CD8-positive, alpha-beta memory T cell (primary cell): ENCODE measurements at regions not wholly inside any gene's neighbourhood (a gene's known extent, or its start where the extent isn't known, plus 50 kb on each side); places are given as distances from the start of the nearest gene placed in this dataset.

Source experiments
- CTCF ChIA-PET: fragments of 350-600 bp; sonication (Branson Sonifier 250); formaldehyde crosslinking; loops from one replicate; lab custom pipeline; 2021; ENCODE audit warnings: antibody characterized with exemption; lab: Charles Lee
- POLR2A ChIA-PET: fragments of 350-600 bp; sonication (Branson Sonifier 250); formaldehyde crosslinking; loops from one replicate; lab custom pipeline; 2021; ENCODE audit warnings: antibody characterized with exemption; lab: Charles Lee
- DNase-seq, 5 donors: peaks; one replicate each; pipeline versions ENCODE4 v3.0.0 to v3.0.0-alpha.2; 2020 to 2022; ENCODE audit warnings: mixed read lengths in 1 of 5
- H3K27ac ChIP-seq: one replicate; pipeline ENCODE4 v1.7.0; 2013; ENCODE audit warnings: low read depth, mild to moderate bottlenecking, low read length, moderate library complexity
- H3K27me3 ChIP-seq: 2 replicates; pipeline ENCODE4 v1.7.0; 2013; ENCODE audit warnings: low read length, mild to moderate bottlenecking; ENCODE audit not compliant: insufficient read depth, poor library complexity, severe bottlenecking
- H3K36me3 ChIP-seq: 2 replicates; pipeline ENCODE4 v1.7.0; 2013; ENCODE audit warnings: mild to moderate bottlenecking, low read length, moderate library complexity; ENCODE audit not compliant: insufficient read depth
- H3K4me1 ChIP-seq: 2 replicates; pipeline ENCODE4 v1.7.0; 2013; ENCODE audit warnings: mild to moderate bottlenecking, low read length, moderate library complexity; ENCODE audit not compliant: insufficient read depth
- H3K4me3 ChIP-seq: 2 replicates; pipeline ENCODE4 v1.7.0; 2013; ENCODE audit warnings: mild to moderate bottlenecking, low read length
- H3K9me3 ChIP-seq: 2 replicates; pipeline ENCODE4 v1.7.0; 2013; ENCODE audit warnings: mild to moderate bottlenecking, low read length
- H3K27ac Mint-ChIP-seq, 8 donors: one replicate each; pipeline ENCODE4 v1.8.0; 2020 to 2021; ENCODE audit warnings: mixed read lengths in 8 of 8, mild to moderate bottlenecking in 6 of 8, inconsistent platforms in 3 of 8, moderate library complexity in 3 of 8
- H3K27me3 Mint-ChIP-seq, 2 donors: one replicate each; pipeline ENCODE4 v1.8.0; 2020 to 2021; ENCODE audit warnings: mixed read lengths in 2 of 2, mild to moderate bottlenecking in 1 of 2, moderate library complexity in 1 of 2
- H3K36me3 Mint-ChIP-seq, 3 donors: one replicate each; pipeline ENCODE4 v1.8.0; 2020 to 2021; ENCODE audit warnings: mixed read lengths in 3 of 3, inconsistent platforms in 1 of 3, mild to moderate bottlenecking in 1 of 3
- H3K4me1 Mint-ChIP-seq, 3 donors: one replicate each; pipeline ENCODE4 v1.8.0; 2020 to 2021; ENCODE audit warnings: mixed read lengths in 3 of 3, inconsistent platforms in 1 of 3, mild to moderate bottlenecking in 1 of 3
- H3K4me3 Mint-ChIP-seq, 7 donors: one replicate each; pipeline ENCODE4 v1.8.0; 2020 to 2021; ENCODE audit warnings: mixed read lengths in 7 of 7, mild to moderate bottlenecking in 6 of 7, moderate library complexity in 4 of 7, inconsistent platforms in 2 of 7
- H3K9me3 Mint-ChIP-seq, 5 donors: one replicate each; pipeline ENCODE4 v1.8.0; 2020 to 2022; ENCODE audit warnings: mixed read lengths in 5 of 5, mild to moderate bottlenecking in 3 of 5, moderate library complexity in 2 of 5, inconsistent platforms in 1 of 5

DNA sequence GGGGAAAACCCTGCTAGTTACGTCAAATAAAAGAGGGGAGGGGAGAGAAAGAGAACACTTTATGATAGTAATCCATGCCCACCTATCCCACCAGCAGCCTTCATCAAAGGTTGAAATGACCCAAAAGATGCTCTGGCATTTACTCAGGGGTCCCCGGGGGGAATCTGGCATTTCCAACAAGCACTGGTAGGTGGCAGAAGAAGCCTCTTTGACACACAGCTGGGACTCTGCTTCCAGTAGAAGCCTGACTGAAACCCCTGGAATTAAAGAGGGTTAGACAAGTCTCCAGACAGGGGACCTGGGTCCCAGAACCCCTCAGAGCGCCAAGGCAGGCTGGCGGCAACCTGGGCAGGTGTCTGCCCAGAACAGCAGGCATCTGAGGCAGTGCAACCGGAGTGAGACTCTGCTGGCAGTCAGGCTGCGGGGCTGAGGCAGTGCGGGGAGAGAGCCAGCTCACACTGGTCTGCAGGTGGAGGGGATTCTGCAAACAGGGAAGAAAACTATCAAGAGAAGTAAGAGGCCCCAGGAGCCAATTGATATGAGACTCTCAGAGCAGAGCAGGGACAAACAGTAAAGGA, 85.0 kb upstream of the CAPRIN2 start:
- H3K27me3 ChIP-seq: no peaks in the 10 kb centered on the region
- Mint-ChIP-seq H3K4me3 (no peak overlapping the region), H3K36me3 (no peaks in the 10 kb centered on the region), H3K4me1 (peaks cover 0 to 4% (median 3%) of the 10 kb centered on the region in 3 donors), H3K27ac (no peak overlapping the region), H3K27me3 (peaks cover 11 to 33% of the 10 kb centered on the region in 2 donors), H3K9me3 (no peaks in the 10 kb centered on the region)
- no peaks in the 10 kb centered on the region for H3K36me3 ChIP-seq
- no peak overlapping the region for H3K4me3 ChIP-seq
- no peak for DNase-seq
- H3K9me3 ChIP-seq: no peaks in the 10 kb centered on the region
- POLR2A ChIA-PET: no interaction called here
- H3K27ac ChIP-seq: no peak overlapping the region
- no peaks in the 10 kb centered on the region for H3K4me1 ChIP-seq
- CTCF ChIA-PET: no interaction called here

- Histone ChIP-seq H3K27me3 (no peaks in the 10 kb centered on the region), H3K36me3 (no peaks in the 10 kb centered on the region), H3K9me3 (no peaks in the 10 kb centered on the region), H3K27ac (no peak overlapping the region), H3K4me1 (no peaks in the 10 kb centered on the region), H3K4me3 (no peak overlapping the region)
- CTCF ChIA-PET: no interaction called here
- peaks cover 11 to 48% of the 10 kb centered on the region in 2 donors for H3K27me3 Mint-ChIP-seq
- no peaks in the 10 kb centered on the region for H3K36me3 Mint-ChIP-seq
- POLR2A ChIA-PET: no interaction called here
- H3K9me3 Mint-ChIP-seq: no peaks in the 10 kb centered on the region
- peak overlapping the region in 1 of 8 donors; percentile 34 for H3K27ac Mint-ChIP-seq
- DNase-seq: no peak
- H3K4me1 Mint-ChIP-seq: no peaks in the 10 kb centered on the region
- H3K4me3 Mint-ChIP-seq: peak overlapping the region in 1 of 7 donors; percentile 7
These were observed 82.8 kb upstream of the CAPRIN2 start for GRCh38 chr12:30837595-30837994.

DNA sequence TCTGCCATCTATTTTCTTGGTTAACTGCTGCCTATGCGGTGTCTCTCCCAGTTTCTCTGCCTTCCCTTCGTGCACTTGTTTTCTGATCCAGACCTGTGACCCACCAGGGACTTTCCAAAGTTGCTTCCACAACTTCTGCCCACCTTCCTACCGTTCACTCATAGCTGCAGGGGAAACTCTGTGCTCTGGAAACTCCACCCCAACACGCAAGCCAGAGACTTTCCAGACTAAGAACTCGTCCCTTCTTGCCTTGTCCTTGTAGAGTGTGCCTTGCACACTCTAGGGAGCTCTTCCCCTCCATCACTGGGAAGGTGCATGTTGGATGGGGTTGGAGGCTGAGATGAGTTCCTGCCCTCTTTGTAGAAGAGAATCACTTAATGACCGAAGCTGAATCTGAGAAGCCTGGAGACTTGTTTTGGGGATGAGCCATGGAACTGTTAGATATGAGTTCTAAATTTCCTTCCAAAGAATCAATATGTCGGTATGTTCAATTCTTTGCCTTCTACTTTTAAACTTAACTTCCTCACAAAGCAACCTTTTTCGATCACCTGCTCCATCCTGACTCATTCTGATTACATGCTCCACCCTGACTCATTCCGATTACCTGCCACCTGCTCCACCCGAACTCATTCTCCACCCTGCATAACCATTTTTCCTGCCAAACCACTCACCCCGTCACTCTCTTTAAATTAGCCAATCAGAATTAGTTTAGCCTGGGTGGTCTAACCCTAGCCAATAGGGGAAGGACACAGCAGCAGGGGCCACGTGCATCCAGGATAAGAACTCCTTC, 82.1 kb upstream of the CAPRIN2 start:
- no peaks in the 10 kb centered on the region for H3K4me1 ChIP-seq
- no peaks in the 10 kb centered on the region for H3K9me3 ChIP-seq
- H3K27me3 ChIP-seq: no peaks in the 10 kb centered on the region
- Mint-ChIP-seq H3K4me3 (no peak overlapping the region), H3K9me3 (no peaks in the 10 kb centered on the region), H3K36me3 (no peaks in the 10 kb centered on the region), H3K27ac (peak overlapping the region in 2 of 8 donors; percentile 11 to 84), H3K4me1 (no peaks in the 10 kb centered on the region), H3K27me3 (peaks cover 11 to 55% of the 10 kb centered on the region in 2 donors)
- POLR2A ChIA-PET: no interaction called here
- H3K4me3 ChIP-seq: no peak overlapping the region
- H3K36me3 ChIP-seq: no peaks in the 10 kb centered on the region
- CTCF ChIA-PET: no interaction called here
- no peak for DNase-seq
- H3K27ac ChIP-seq: no peak overlapping the region

DNA sequence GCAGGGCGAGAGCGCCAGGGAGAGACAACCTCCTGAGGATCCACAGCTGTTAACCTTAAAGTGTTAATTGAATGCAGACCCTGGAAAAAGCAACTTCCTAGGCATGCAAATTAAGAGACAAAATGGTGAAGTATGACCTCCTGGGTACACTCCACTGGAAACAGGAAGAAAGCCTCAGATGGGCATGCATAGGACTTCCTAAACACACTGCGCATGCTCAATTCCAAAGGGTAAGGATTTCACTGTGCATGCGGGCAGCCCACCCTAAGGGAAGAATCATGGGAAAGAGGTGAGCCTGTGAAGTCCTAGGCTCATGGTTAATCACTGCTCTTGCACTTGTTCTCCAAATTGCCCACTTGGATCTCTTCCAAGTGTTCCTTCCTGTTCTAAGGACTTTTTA, 80.5 kb upstream of the CAPRIN2 start:
- Mint-ChIP-seq H3K36me3 (no peaks in the 10 kb centered on the region), H3K27me3 (peaks cover 16 to 70% of the 10 kb centered on the region in 2 donors), H3K9me3 (no peaks in the 10 kb centered on the region), H3K4me1 (no peaks in the 10 kb centered on the region), H3K4me3 (no peak overlapping the region), H3K27ac (no peak overlapping the region)
- ChIA-PET POLR2A (no interaction called here), CTCF (interaction anchor here (1.4 kb wide), 1 partner anchor 8 kb away, joined by 5 read pairs; no protein-coding TSS in a partner anchor)
- H3K27me3 ChIP-seq: peaks cover 5% of the 10 kb centered on the region
- no peak for DNase-seq
- no peaks in the 10 kb centered on the region for H3K9me3 ChIP-seq
- no peak overlapping the region for H3K27ac ChIP-seq
- no peaks in the 10 kb centered on the region for H3K4me1 ChIP-seq
- no peak overlapping the region for H3K4me3 ChIP-seq
- no peaks in the 10 kb centered on the region for H3K36me3 ChIP-seq

DNA sequence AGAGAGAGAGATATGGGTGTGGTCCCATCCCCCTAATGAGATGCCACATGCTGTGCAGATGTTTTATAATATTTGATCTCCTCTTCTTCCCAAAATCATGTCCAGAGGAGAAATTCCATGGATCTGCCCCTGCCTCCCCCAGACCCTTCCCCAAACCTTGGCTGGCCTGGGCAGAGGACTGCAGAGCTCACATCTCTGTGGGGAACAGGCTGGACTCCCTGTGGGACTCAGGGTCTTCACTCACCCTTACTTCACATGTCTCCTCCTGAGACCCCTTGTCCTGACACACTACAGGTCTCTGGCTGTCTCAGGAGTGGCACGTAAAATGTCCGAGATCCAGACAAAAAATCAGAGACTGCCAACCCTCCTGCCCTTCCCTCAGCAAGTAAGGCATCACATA, 76.0 kb upstream of the CAPRIN2 start:
- ChIA-PET CTCF (no interaction called here), POLR2A (no interaction called here)
- H3K27ac ChIP-seq: no peak overlapping the region
- no peaks in the 10 kb centered on the region for H3K36me3 Mint-ChIP-seq
- peaks cover 5% of the 10 kb centered on the region for H3K27me3 ChIP-seq
- no peaks in the 10 kb centered on the region for H3K36me3 ChIP-seq
- no peaks in the 10 kb centered on the region for H3K9me3 ChIP-seq
- H3K4me3 Mint-ChIP-seq: no peak overlapping the region
- H3K9me3 Mint-ChIP-seq: no peaks in the 10 kb centered on the region
- H3K27ac Mint-ChIP-seq: no peak overlapping the region
- no peaks in the 10 kb centered on the region for H3K4me1 Mint-ChIP-seq
- no peak for DNase-seq
- no peak overlapping the region for H3K4me3 ChIP-seq
- H3K4me1 ChIP-seq: no peaks in the 10 kb centered on the region
- peaks cover 13 to 66% of the 10 kb centered on the region in 2 donors for H3K27me3 Mint-ChIP-seq

DNA sequence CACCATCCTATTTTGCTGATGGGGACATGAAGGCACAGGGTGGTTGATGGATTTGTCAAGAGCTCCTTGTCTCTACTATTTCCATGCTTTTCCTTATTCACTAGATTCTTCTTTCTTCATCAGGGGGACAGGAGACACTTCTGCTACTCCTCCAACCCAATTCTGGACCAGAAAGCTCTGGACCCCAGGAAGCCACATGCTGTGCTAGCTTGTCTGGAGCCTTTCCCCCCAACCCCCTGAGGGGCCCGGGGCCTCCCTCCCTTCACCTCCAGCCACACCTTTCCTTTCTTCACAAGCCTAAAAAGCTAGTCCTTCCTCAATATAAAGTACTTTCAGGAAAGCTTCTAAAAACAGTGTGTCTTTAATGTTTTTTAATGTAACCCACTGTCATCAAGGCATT, 75.1 kb upstream of the CAPRIN2 start:
- no peak for DNase-seq
- H3K27ac ChIP-seq: no peak overlapping the region
- Mint-ChIP-seq H3K4me3 (no peak overlapping the region), H3K4me1 (no peaks in the 10 kb centered on the region), H3K36me3 (no peaks in the 10 kb centered on the region), H3K9me3 (no peaks in the 10 kb centered on the region), H3K27ac (no peak overlapping the region), H3K27me3 (peaks cover 6 to 61% of the 10 kb centered on the region in 2 donors)
- H3K27me3 ChIP-seq: peaks cover 5% of the 10 kb centered on the region
- H3K36me3 ChIP-seq: no peaks in the 10 kb centered on the region
- H3K4me3 ChIP-seq: no peak overlapping the region
- H3K4me1 ChIP-seq: no peaks in the 10 kb centered on the region
- ChIA-PET CTCF (no interaction called here), POLR2A (no interaction called here)
- no peaks in the 10 kb centered on the region for H3K9me3 ChIP-seq

GRCh38 chr12:30828686-30829085, 73.9 kb upstream of the CAPRIN2 start:
- DNase-seq: no peak
- Histone ChIP-seq H3K27me3 (peaks cover 5% of the 10 kb centered on the region), H3K27ac (no peak overlapping the region), H3K9me3 (no peaks in the 10 kb centered on the region), H3K4me1 (no peaks in the 10 kb centered on the region), H3K36me3 (no peaks in the 10 kb centered on the region), H3K4me3 (no peak overlapping the region)
- POLR2A ChIA-PET: no interaction called here
- Mint-ChIP-seq H3K36me3 (no peaks in the 10 kb centered on the region), H3K4me3 (no peak overlapping the region), H3K27ac (no peak overlapping the region), H3K4me1 (peaks cover 2 to 6% (median 3%) of the 10 kb centered on the region in 3 donors), H3K27me3 (peaks cover 9 to 64% of the 10 kb centered on the region in 2 donors), H3K9me3 (no peaks in the 10 kb centered on the region)
- CTCF ChIA-PET: no interaction called here
